DMS153 treated with DMSO at 0.1 percent for 48 hours (cell line): ENCODE measurements at regions not wholly inside any gene's neighbourhood (a gene's known extent, or its start where the extent isn't known, plus 50 kb on each side); places are given as distances from the start of the nearest gene placed in this dataset.
A peak's percentile ranks its signal among the peaks of the same experiment; 100 is the strongest.

ENCODE experiments used
- DNase-seq: peaks from one replicate; lab custom pipeline; 2025; ENCODE audit not compliant: unreplicated experiment; lab: John Stamatoyannopoulos, UW

DNA sequence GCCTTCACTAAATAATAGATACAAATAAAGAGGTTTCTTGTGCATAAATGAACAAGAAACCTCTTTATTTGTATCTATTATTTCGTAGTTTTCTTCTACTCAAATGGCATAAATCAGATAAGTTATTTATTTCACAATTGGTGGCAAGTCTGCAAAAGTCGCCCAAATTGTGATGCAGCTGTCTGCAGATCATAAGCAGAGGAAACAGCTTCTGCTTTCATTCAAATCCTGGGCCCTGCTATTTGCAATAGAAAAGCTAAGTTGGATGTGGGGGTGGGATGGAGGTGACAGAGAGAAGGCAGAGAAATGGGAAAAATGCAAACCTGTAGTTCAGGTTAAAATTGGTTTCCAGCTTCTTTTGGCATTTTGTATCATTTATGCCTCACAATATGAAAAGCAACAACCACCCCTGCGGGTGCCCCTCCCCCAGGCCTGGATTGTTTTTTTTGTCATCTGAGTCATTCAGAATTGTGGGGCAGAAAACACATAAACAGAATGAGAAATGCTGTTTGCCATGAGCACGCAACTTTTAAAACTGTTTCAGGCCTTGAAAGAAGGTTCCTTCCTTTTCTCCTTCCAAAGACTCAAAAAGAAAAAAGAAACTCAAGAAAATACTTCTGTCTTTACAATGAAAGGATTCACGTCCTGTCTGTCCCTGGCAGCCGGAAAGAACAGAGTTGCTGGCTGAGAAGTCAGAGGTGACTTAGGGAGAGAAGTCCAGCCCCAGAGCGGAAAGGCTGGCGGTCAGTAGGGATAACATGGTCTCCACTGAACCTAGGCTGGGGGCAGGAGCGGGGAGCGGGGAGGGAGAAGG, 132.9 kb downstream of the BAMBI start:
- no peak for DNase-seq

DNA sequence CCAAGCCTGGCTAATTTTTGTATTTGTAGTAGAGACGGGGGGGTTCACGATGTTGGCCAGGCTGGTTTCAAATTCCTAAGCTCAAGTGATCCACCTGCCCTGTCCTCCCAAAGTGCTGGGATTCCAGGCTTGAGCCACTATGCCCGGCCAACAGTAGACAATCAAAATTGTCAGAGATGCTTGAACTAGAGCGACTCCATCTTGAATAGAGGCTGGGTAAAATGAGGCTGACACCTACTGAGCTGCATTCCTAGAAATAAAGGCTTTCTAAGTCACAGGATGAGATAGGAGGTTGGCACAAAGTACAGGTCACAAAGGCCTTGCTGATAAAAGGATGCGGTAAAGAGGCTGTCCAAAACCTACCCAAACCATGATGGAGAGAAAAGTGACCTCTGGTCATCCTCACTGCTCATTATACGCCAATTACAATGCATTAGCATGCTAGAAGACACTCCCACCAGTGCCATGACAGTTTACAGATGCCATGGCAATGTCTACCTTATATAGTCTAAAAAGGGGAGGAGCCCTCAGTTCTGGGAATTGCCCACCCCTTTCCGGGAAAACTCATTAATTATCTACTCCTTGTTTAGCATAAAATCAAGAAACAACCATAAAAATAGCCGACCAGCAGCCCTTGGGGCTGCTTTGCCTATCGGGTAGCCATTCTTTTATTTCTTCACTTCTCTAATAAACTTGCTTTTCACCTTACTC, 134.5 kb downstream of the BAMBI start:
- DNase-seq = no peak

- DNase-seq = no peak
Observed at GRCh38 chr10:28812384-28813372, 135.4 kb downstream of the BAMBI start.

DNA sequence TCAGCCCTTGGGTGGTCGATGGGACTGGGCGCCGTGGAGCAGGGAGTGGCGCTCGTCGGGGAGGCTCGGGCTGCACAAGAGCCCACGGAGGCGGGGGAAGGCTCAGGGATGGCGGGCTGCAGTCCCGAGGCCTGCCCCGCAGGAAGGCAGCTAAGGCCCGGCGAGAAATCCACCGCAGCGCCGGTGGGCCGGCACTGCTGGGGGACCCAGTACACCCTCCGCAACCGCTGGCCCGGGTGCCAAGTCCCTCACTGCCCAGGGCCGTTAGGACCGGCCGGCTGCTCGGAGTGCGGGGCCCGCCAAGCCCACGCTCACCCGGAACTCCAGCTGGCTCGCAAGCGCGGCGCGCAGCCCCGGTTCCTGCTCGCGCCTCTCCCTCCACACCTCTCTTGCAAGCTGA, 138.4 kb downstream of the BAMBI start:
- DNase-seq = no peak

GRCh38 chr10:28822719-28823464, 145.6 kb downstream of the BAMBI start:
- no peak for DNase-seq

DNA sequence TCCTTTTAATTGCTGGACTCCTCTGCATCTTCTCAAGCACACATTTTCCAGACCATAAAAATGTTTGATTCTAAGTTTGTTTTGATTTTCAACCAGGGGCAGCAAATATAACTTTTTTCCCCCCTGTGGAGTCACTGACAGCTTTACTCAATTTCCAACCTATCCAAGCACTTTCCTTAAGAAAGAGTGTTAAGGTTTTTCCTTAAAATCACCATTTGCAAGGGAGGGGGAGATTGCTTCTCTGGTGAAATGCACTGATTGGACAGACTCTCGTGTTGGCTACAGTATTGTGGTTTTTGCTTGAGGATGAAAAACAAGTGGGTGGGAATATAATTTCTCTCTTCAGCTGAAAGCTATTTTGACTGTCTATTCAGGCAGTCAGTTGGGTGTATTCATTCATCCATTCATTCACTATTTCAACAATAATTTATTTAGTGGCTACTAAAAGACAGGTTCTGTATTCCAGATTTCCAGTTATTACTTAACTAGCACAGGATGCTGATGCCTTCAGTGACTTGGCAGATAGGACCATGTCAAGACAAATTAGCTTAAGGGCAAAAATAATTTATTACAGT, 146.3 kb downstream of the BAMBI start:
- no peak for DNase-seq

- no peak for DNase-seq
Observed at GRCh38 chr10:28833313-28833712, 156.0 kb downstream of the BAMBI start.

DNA sequence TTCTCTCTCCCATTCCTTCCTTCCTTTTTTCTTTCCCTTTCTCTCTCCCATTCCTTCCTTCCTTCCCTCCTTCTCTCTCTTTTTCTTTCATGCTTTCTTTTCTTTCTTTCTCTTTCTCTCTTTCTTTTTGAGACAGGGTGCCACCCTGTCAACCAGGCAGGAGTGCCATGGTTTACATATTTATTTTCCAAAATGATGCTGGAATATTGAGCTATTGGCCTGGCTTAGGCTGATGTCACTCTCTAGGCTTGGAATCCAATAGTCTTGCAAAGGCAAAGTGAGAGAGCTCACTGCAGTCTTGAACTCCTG, 159.1 kb downstream of the BAMBI start:
- no peak for DNase-seq

- DNase-seq = no peak
Observed at GRCh38 chr10:28837613-28838390, 160.5 kb downstream of the BAMBI start.

- no peak for DNase-seq
Observed at GRCh38 chr10:28838908-28839307, 161.6 kb downstream of the BAMBI start.

GRCh38 chr10:28839600-28840007, 162.3 kb downstream of the BAMBI start:
- peak; percentile 46 for DNase-seq

GRCh38 chr10:28840202-28840601, 162.9 kb downstream of the BAMBI start:
- DNase-seq = no peak

DNA sequence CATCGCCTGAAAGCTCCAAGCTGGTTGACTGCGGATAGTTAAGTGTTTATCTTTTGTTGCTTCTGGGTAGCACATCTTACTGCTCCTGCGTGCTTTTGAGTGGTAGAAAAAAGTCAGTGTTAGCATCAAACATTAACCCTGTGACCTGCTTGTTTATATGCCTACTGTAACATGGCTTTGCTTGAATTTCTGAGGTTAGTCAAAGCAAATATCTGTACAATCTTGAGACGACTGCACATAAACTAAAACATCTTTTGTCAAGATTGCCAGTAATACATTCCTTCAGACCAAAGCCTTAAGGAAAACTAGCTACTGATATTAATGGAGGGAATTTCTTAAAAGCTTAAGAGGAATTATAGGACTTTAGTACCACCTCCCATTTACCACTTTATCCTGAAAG, 163.7 kb downstream of the BAMBI start:
- no peak for DNase-seq

DNA sequence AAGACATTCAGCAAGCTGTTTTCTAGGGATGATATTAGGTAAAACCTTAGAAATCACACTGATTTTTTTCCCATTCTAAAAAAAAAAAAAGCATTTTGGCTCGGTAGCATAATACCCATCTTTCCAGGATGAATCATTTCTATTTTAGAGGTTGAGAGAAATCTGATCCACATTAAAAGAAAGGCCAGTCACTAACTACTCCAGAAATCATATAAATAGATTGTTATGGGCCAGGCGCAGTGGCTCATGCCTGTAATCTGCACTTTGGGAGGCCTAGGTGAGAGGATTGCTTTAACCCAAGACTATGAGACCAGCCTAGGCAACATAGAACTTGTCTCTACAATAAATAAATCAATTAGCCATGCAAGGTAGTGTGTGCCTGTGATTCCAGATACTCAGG, 164.3 kb downstream of the BAMBI start:
- DNase-seq = no peak

DNA sequence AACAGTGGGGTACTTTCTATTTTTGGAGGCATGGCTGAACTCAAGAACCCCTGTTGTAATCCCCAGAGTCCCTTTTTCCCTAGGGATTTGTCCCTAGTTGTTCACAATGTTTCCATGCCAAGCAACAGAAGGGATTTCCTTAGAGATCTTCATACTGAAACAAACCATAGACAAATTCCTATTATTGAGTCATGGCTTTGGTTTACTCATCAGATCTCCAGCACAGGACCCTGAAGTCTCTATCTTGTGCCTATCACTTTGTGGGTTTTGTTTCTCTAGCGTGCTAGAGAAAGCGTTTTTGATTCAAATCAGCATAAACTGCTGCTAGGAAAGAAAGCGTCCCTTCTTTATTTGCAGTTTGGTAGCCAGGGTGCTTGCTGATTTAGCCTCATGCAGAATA, 165.0 kb downstream of the BAMBI start:
- no peak for DNase-seq

DNA sequence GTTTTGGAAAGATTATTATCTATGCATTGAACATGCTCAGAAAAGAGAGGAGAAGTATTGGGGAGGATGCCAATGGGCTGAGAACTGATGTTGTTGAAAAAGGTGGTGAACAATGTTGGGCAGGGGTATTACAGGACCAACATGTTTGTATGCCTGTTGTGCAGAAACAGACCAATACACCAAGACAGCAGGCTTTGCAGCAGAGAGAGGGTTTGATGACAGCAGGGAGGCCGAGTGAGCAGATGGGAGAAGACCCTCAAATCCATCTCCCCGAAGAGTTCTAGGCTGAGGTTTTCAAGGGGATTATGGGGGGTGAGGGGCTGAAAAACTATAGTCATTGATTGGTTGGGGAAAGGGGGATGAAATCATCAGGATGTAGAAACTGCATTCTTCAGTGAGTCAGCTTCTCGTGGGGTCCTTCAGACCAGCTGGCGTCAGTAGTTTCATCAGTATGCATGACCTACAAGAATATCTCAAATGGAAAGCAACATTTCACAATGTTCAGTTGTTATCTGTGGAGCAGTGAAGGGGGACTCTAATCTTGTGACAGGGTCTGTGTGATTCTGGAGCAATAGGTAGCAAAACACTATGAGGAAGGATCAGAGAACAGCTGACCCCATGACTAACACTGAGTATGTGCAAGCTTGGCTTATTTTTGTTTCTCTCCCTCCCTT, 167.8 kb downstream of the BAMBI start:
- no peak for DNase-seq

GRCh38 chr10:28849309-28849708, 172.0 kb downstream of the BAMBI start:
- no peak for DNase-seq

DNA sequence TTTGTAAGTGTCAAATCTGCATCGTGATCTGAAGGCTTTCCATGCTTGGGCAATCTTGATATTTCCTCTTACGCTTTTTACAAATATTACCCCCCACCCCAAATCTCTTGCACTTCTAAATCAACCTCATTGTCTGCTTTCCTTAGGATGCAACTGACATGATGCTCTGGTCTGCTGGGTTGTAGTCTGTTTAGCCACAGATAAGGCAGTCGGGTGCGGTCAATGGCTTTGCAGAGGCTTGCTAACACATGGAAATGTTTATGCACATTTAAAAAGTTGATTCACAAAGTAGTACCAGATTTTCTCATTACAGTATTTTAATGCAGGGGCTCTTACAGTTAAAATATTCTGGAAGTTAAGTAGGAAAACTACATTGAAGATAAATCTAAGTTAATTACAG, 172.5 kb downstream of the BAMBI start:
- DNase-seq = no peak

DNA sequence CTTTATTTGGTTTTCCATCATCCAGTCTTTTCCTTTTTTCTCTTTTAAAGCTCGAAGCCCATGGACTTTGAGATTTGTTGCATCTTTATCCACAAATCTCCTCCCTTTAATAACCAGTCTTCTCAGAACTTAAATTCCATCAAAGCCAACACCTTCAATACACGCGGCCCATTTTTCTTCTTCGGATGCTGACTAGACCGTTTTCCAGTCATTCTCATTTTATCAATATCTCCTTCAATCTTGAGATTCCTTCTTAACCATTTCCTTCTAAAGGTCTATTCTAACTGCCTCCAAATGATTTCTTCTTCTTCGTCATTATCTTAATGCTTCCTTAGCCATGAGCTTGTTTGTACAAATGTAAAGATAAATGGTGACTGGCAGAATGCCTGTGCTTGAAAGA, 173.5 kb downstream of the BAMBI start:
- no peak for DNase-seq
